Endothelial cell (in vitro differentiated cells): ENCODE measurements at regions not wholly inside any gene's neighbourhood (a gene's known extent, or its start where the extent isn't known, plus 50 kb on each side); places are given as distances from the start of the nearest gene placed in this dataset.

Experiments
- DNase-seq: peaks from one replicate; pipeline ENCODE4 v3.0.0; 2021; ENCODE audit warnings: low spot score
- H3K27ac Mint-ChIP-seq: one replicate; pipeline ENCODE4 v1.8.0; 2021; ENCODE audit warnings: mixed read lengths, inconsistent platforms; ENCODE audit not compliant: unreplicated experiment
- H3K27me3 Mint-ChIP-seq: one replicate; pipeline ENCODE4 v1.8.0; 2021; ENCODE audit warnings: mild to moderate bottlenecking, moderate library complexity, mixed read lengths, inconsistent platforms; ENCODE audit not compliant: unreplicated experiment
- H3K36me3 Mint-ChIP-seq: one replicate; pipeline ENCODE4 v1.8.0; 2021; ENCODE audit warnings: mild to moderate bottlenecking, low read depth, mixed read lengths, inconsistent platforms; ENCODE audit not compliant: unreplicated experiment
- H3K4me1 Mint-ChIP-seq: one replicate; pipeline ENCODE4 v1.8.0; 2021; ENCODE audit warnings: mild to moderate bottlenecking, mixed read lengths, inconsistent platforms; ENCODE audit not compliant: unreplicated experiment
- H3K4me3 Mint-ChIP-seq: one replicate; pipeline ENCODE4 v1.8.0; 2021; ENCODE audit warnings: mild to moderate bottlenecking, mixed read lengths, inconsistent platforms; ENCODE audit not compliant: unreplicated experiment
- H3K9me3 Mint-ChIP-seq: one replicate; pipeline ENCODE4 v1.8.0; 2021; ENCODE audit warnings: mixed read lengths, inconsistent platforms; ENCODE audit not compliant: unreplicated experiment
- TF ChIP-seq, protein P1 (sequence below): fragments of 200-600 bp; sonication (generic); IDR thresholded peaks from one replicate; pipeline ENCODE4 v1.5.0; 2021; ENCODE audit warnings: antibody characterized with exemption; ENCODE audit not compliant: unreplicated experiment

- Mint-ChIP-seq H3K27me3 (no peaks in the 10 kb centered on the region), H3K4me1 (no peaks in the 10 kb centered on the region), H3K9me3 (no peaks in the 10 kb centered on the region), H3K4me3 (no peak overlapping the region), H3K27ac (no peak overlapping the region), H3K36me3 (no peaks in the 10 kb centered on the region)
- no peak for DNase-seq
- TF ChIP-seq, protein P1, sequence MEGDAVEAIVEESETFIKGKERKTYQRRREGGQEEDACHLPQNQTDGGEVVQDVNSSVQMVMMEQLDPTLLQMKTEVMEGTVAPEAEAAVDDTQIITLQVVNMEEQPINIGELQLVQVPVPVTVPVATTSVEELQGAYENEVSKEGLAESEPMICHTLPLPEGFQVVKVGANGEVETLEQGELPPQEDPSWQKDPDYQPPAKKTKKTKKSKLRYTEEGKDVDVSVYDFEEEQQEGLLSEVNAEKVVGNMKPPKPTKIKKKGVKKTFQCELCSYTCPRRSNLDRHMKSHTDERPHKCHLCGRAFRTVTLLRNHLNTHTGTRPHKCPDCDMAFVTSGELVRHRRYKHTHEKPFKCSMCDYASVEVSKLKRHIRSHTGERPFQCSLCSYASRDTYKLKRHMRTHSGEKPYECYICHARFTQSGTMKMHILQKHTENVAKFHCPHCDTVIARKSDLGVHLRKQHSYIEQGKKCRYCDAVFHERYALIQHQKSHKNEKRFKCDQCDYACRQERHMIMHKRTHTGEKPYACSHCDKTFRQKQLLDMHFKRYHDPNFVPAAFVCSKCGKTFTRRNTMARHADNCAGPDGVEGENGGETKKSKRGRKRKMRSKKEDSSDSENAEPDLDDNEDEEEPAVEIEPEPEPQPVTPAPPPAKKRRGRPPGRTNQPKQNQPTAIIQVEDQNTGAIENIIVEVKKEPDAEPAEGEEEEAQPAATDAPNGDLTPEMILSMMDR = no peak
Measured at GRCh38 chr10:2049560-2049959, 312.2 kb upstream of the ADARB2 start.

DNA sequence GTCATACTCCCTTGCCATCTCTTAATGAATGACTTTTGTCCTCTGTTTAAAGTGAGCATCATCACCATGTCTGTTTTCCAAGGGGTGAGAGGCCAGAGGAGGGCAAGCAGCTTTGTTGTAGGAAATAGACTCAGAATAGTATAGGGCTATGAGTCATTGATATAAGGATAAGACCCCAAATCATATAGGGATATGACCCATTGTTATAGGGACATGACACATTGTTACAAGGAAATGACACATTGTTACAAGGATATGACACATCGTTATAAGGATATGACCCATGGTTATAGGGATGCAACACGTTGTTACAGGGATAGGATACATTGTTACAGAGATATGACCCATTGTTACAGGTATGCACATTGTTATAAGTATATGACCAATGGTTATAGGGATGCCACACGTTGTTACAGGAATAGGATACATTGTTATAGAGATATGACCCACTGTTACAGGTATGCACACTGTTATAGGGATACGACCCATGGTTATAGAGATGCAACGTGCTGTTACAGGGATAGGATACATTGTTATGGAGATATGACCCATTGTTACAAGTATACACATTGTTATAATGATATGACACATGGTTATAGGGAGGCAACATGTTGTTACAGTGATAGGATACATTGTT is 311.1 kb upstream of the ADARB2 start:
- no peaks in the 10 kb centered on the region for H3K36me3 Mint-ChIP-seq
- DNase-seq = no peak
- H3K4me3 Mint-ChIP-seq = no peak overlapping the region
- no peak overlapping the region for H3K27ac Mint-ChIP-seq
- H3K4me1 Mint-ChIP-seq = no peaks in the 10 kb centered on the region
- no peaks in the 10 kb centered on the region for H3K9me3 Mint-ChIP-seq
- TF ChIP-seq, protein P1 = no peak
- H3K27me3 Mint-ChIP-seq = no peaks in the 10 kb centered on the region

DNA sequence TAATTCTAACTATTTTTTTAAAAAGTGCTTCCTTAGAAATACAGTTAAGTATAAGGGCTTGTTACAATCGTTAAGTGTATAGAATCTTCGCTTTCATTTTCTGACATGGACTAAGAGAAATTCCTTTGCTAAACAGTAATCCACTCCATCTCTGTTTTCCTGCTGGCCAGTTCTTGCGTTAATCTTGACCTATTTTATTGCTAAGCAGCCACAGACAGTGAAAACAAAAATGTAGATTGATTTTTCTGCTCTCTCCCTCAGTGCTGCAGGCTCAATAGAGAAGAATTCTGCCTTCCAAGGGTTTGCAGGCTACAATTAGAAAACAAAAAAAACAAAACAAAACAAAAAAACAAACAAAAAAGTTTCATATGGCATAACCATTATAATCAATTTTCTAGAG is 310.4 kb upstream of the ADARB2 start:
- no peak for DNase-seq
- Mint-ChIP-seq H3K9me3 (no peaks in the 10 kb centered on the region), H3K27ac (no peak overlapping the region), H3K27me3 (no peaks in the 10 kb centered on the region), H3K4me1 (no peaks in the 10 kb centered on the region), H3K4me3 (no peak overlapping the region), H3K36me3 (no peaks in the 10 kb centered on the region)
- TF ChIP-seq, protein P1 = no peak

GRCh38 chr10:2043379-2043778 is 306.1 kb upstream of the ADARB2 start:
- Mint-ChIP-seq H3K4me3 (no peak overlapping the region), H3K4me1 (no peaks in the 10 kb centered on the region), H3K27ac (no peak overlapping the region), H3K9me3 (no peaks in the 10 kb centered on the region), H3K27me3 (no peaks in the 10 kb centered on the region), H3K36me3 (no peaks in the 10 kb centered on the region)
- DNase-seq = no peak
- TF ChIP-seq, protein P1 = no peak

- H3K4me3 Mint-ChIP-seq = no peak overlapping the region
- H3K36me3 Mint-ChIP-seq = no peaks in the 10 kb centered on the region
- H3K27me3 Mint-ChIP-seq = no peaks in the 10 kb centered on the region
- no peaks in the 10 kb centered on the region for H3K9me3 Mint-ChIP-seq
- no peak overlapping the region for H3K27ac Mint-ChIP-seq
- TF ChIP-seq, protein P1 = no peak
- H3K4me1 Mint-ChIP-seq = no peaks in the 10 kb centered on the region
- DNase-seq = no peak
Measured at GRCh38 chr10:2038036-2038435, 300.7 kb upstream of the ADARB2 start.
